ENCODE measurements at regions not wholly inside any gene's neighbourhood (a gene's known extent, or its start where the extent isn't known, plus 50 kb on each side); places are given as distances from the start of the nearest gene placed in this dataset.

DNA sequence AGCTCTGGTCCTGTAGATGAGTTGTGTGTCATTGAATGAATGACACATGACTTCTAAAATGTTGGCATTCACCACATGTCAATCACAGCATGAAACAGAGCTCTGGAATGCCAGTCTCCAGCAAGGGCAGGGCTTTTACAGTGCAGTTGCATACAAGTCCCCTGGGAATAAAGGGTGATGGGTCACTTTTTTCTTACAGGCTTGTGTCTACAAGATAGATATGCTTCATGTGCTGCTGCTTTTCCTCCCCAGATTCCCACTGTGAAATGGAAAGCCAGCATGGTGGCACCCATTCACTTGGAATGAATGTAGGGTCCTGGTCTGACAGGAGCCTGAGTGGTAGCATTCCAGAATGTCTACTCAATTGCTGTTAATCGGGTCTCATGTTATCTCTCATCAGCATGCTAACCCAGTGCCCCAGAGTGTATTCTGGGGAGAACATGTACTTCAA, 159.1 kb upstream of the KIT start:
- no peaks in the 10 kb centered on the region for H3K9me3 ChIP-seq
- no peak for TF ChIP-seq EP300 (IDR thresholded peaks at IDR 0.05)
- TF ChIP-seq POLR2AphosphoS5 (IDR thresholded peaks at IDR 0.05): no peak
- TF ChIP-seq, protein P1, sequence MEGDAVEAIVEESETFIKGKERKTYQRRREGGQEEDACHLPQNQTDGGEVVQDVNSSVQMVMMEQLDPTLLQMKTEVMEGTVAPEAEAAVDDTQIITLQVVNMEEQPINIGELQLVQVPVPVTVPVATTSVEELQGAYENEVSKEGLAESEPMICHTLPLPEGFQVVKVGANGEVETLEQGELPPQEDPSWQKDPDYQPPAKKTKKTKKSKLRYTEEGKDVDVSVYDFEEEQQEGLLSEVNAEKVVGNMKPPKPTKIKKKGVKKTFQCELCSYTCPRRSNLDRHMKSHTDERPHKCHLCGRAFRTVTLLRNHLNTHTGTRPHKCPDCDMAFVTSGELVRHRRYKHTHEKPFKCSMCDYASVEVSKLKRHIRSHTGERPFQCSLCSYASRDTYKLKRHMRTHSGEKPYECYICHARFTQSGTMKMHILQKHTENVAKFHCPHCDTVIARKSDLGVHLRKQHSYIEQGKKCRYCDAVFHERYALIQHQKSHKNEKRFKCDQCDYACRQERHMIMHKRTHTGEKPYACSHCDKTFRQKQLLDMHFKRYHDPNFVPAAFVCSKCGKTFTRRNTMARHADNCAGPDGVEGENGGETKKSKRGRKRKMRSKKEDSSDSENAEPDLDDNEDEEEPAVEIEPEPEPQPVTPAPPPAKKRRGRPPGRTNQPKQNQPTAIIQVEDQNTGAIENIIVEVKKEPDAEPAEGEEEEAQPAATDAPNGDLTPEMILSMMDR (IDR thresholded peaks at IDR 0.05): no peak
- no peak for TF ChIP-seq POLR2A (IDR thresholded peaks at IDR 0.05)
- 71 to 79% methylated on average over 1 of the region's 1 CpG for WGBS, 2 donors
- ATAC-seq (ENCODE audit: low FRiP score in 2 of 2) (no peak), DNase-seq (no peak)
- H3K4me1 ChIP-seq: no peaks in the 10 kb centered on the region
- H3K4me3 ChIP-seq: no peak overlapping the region
- no peak overlapping the region for H3K27ac ChIP-seq
- no peaks in the 10 kb centered on the region for H3K27me3 ChIP-seq
- H3K36me3 ChIP-seq: no peaks in the 10 kb centered on the region

DNA sequence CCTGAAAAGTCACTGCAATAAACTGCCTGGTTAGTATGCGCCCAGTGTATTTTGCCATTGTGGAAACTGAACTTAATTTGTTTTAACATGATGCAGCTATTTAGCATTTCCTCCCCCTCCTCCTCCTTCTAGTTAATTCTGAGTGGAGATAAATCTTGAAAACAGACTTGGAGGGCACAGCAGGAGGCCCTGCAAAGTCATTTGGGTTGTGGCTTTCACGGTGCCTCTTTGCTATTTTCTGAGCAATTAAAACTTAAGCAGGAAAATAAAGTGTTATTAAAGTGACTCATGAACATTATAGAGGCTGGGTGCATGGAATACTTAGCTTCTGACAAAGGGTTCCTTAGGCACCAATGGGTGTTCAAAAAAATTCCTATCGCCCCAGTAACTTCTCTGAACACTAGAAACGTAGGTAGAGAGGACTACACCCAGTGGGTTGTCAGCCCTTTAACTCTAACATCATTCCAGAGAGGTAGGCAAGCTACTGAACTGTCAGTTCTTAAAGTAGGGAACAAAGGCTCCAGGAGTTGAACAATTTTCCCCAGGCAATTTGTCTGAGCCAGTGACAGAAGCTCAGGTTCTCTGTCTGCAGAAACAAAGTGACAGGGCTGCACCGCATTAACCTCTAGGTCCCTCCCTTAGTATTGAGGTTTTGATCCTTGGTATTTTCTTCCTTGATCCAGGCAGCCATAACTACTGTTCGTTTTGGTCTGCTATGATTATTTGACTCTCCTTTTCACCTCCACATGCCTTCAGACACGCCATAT, 158.3 kb upstream of the KIT start:
- Histone ChIP-seq H3K27ac (no peak overlapping the region), H3K36me3 (no peaks in the 10 kb centered on the region), H3K4me1 (no peaks in the 10 kb centered on the region), H3K9me3 (no peaks in the 10 kb centered on the region), H3K4me3 (no peak overlapping the region), H3K27me3 (no peaks in the 10 kb centered on the region)
- TF ChIP-seq EP300 (IDR thresholded peaks at IDR 0.05) (no peak), POLR2A (IDR thresholded peaks at IDR 0.05) (no peak), POLR2AphosphoS5 (IDR thresholded peaks at IDR 0.05) (no peak)
- TF ChIP-seq, protein P1 (IDR thresholded peaks at IDR 0.05): no peak
- 63 to 71% methylated on average over 7 of the region's 7 CpGs for WGBS, 2 donors
- ATAC-seq (ENCODE audit: low FRiP score in 2 of 2): no peak
- no peak for DNase-seq

DNA sequence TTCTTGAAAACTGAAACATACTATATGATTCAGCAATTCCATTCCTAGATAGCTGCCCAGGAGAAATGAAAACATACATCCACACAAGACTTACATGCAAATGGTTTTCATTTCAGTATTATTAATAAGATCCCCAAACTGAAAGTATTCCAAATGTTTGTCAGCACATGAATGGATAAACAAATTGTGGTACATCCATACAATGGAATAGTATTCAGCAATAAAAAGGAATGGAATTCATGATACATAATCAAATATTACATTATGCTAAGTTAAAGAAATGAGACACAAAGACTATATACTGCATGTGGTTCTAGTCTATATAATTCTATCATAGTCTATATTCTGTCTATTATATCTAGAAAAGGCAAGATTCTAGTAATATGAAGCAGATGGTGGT, 152.4 kb upstream of the KIT start:
- DNase-seq (no peak), ATAC-seq (ENCODE audit: low FRiP score in 2 of 2) (no peak)
- Histone ChIP-seq H3K36me3 (no peaks in the 10 kb centered on the region), H3K27me3 (no peaks in the 10 kb centered on the region), H3K4me3 (no peak overlapping the region), H3K4me1 (no peaks in the 10 kb centered on the region), H3K9me3 (peaks cover 0 to 10% (median 5%) of the 10 kb centered on the region in 4 donors), H3K27ac (no peak overlapping the region)
- TF ChIP-seq EP300 (IDR thresholded peaks at IDR 0.05) (no peak), POLR2AphosphoS5 (IDR thresholded peaks at IDR 0.05) (no peak), POLR2A (IDR thresholded peaks at IDR 0.05) (no peak)
- TF ChIP-seq, protein P1 (IDR thresholded peaks at IDR 0.05): no peak

DNA sequence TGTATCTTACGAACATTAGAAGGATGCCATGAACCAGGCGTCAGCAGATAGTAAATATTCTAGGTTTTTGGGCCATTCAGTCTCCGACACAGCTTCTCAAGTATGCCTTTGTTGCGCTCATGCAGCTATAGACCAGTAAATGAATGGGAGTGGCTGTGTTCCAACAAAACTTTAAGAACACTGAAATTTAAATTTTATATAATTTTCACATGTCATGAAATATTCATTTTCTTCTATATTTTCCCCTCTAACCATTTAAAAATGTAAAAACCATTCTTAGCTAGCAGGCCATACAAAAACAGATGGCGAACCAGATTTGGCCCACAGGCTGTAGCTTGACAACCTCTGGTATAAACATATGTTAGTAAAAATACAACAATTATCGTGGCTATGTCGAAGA, 151.8 kb upstream of the KIT start:
- Histone ChIP-seq H3K27ac (no peak overlapping the region), H3K36me3 (no peaks in the 10 kb centered on the region), H3K9me3 (peaks cover 0 to 10% (median 5%) of the 10 kb centered on the region in 4 donors), H3K4me3 (no peak overlapping the region), H3K4me1 (no peaks in the 10 kb centered on the region), H3K27me3 (no peaks in the 10 kb centered on the region)
- TF ChIP-seq, protein P1 (IDR thresholded peaks at IDR 0.05): no peak
- no peak for TF ChIP-seq POLR2AphosphoS5 (IDR thresholded peaks at IDR 0.05)
- TF ChIP-seq EP300 (IDR thresholded peaks at IDR 0.05): no peak
- no peak for TF ChIP-seq POLR2A (IDR thresholded peaks at IDR 0.05)
- DNase-seq (no peak), ATAC-seq (ENCODE audit: low FRiP score in 2 of 2) (no peak)
- WGBS, 2 donors: 93% methylated on average over 7 of the region's 7 CpGs

DNA sequence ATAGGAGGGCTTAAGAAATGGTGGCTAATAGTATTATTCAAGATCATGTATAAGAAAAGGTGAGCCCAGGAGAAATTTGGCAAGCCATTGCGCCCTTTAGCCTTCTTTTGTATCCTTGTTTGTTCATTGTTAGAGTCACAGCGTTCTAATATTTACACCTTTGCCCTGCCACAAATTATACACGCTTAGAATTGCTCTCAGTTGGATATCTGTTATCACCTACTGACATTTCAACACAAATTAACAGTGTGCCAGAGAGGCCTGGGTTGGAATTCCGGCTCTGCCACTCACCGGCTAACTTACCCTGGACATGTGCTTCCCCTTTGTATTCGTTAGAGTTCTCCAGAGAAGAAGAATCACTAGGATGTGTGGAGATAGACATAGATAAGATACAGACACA, 148.7 kb upstream of the KIT start:
- Histone ChIP-seq H3K27me3 (no peaks in the 10 kb centered on the region), H3K36me3 (no peaks in the 10 kb centered on the region), H3K4me3 (no peak overlapping the region), H3K27ac (no peak overlapping the region), H3K4me1 (no peaks in the 10 kb centered on the region), H3K9me3 (peaks cover 0 to 10% (median 5%) of the 10 kb centered on the region in 4 donors)
- no peak for ATAC-seq (ENCODE audit: low FRiP score in 2 of 2)
- 84 to 89% methylated on average over 6 of the region's 6 CpGs for WGBS, 2 donors
- TF ChIP-seq, protein P1 (IDR thresholded peaks at IDR 0.05): no peak
- TF ChIP-seq POLR2A (IDR thresholded peaks at IDR 0.05): no peak
- no peak for TF ChIP-seq EP300 (IDR thresholded peaks at IDR 0.05)
- TF ChIP-seq POLR2AphosphoS5 (IDR thresholded peaks at IDR 0.05): no peak
- DNase-seq: no peak

Data from upper lobe of left lung (tissue), 6 donors.